Activated CD4-positive, alpha-beta T cell treated with anti-CD3 and anti-CD28 coated beads for 1 hour (primary cell): ENCODE measurements at regions not wholly inside any gene's neighbourhood (a gene's known extent, or its start where the extent isn't known, plus 50 kb on each side); places are given as distances from the start of the nearest gene placed in this dataset.
"Not testable (repeated sequence)": the region's sequence is repeated elsewhere in the genome, so short reads cannot be mapped to it uniquely, and the experiment has no call there.

Experiments used
- DNase-seq: peaks from one replicate; pipeline ENCODE4 v3.0.0-alpha.2; 2020

DNA sequence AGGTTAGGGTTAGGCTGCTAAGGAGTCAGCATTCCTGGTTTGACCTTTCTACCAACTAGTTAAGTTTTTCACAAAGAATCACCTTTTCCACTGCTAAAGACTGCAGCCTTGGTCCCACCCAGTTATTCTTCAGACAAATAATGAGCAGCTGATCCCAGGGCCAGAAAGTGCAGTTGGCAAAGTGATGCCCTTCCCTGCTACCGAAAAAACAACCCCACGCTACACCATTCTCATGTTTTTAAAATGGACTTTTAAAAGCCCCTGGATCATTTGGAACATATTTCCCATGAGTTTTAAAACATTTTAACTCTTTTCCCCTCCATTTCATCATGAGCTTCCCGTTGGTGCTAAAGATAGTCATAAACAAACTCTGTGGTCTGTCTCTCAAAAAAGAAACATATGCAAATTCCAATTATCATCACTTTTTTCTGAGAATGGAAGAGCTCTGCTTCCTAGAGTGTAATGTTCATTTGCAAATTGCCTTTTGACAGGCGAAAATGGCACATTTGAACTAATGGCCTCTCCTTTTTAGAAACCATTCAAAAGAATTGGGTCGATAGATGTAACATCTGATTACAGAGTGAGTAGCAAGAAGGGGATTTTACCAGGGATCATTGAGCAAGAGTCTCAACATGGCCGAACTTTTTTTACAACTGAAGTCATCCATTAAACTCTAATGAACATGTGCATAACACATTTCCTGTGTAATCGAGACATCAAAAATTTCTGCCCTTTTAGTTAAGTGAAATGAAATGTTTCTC is 129.3 kb upstream of the RAP1B start:
- DNase-seq = no peak

DNA sequence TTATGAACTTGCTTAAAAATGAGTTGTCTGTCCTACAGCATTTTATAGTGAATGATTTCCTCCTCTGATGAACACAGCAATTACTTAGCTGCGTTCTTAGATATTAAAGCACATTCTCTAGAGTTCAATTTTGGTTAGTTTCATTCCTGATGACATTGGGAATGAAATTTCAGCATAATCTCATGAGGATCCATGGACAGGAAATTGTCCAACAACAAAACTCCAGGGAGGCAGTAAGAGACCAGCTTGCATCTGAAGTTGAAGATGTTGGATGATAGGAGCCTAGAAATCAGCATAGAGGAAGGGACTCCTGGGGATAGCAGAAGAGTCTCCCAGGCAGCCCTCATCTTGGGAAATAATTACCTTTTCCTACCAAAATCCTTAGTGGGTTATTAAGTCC is 128.7 kb upstream of the RAP1B start:
- DNase-seq = no peak

DNA sequence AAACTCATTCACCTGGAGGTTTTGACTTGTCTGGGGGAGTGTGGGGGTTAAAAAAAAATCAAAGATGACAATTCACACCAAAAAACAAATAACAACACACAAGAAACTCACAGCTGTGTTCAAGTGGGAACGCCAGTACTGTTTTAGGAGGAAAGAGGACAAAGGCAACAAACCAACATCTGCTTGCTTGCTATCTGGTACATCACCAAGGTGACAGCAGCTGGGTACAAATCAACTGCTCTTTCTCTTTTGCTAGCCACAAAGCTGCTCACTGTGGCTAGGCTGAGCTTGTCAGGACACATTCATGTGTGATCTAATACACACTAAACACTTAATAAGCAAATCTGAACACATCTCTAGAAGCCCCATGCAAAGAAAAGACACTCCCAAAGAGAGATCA is 128.0 kb upstream of the RAP1B start:
- DNase-seq = no peak

DNA sequence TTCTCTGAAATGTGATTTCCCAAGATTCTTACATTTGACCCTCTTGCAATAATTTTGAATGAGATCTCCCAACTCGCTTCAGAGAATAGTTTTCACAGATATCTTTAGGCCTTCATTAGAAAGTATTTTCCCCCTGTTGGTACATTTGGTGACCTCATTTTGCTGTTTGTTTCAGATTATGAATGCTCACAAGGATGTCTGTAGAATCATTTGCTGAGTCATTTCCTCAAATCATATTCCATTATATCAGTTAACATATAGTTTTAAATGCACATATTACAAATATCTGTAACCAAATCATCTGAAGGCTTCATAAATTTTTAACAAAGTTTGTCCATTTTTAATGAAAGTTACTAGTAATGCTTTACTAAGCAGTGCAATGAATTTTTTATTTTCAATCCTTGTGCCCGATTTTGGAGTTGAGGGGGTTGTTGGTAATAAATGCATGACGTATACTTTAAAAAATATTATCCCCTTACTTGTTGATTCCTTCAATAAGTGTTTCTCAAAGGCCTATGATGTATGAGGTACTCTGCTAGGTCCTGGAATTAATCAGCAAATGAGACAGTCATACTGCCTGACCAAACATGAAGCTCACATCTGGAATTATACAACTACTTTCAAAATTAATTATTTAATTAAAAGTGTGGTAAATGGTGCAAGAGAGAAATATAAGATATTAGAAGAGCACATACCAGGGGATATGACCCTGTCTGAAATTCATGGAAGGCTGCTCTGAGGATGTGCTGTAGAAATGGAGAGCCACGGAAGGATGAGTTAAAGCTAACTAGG is 126.9 kb upstream of the RAP1B start:
- no peak for DNase-seq

DNA sequence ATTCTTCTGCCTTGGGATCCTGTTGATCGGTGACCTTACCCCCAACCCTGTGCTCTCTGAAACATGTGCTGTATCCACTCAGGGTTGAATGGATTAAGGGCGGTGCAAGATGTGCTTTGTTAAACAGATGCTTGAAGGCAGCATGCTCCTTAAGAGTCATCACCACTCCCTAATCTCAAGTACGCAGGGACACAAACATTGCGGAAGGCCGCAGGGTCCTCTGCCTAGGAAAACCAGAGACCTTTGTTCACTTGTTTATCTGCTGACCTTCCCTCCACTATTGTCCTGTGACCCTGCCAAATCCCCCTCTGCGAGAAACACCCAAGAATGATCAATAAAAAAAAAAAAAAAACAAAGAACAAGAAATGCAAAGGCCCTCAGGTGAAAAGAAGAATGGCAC is 126.1 kb upstream of the RAP1B start:
- DNase-seq = not testable (repeated sequence)

DNA sequence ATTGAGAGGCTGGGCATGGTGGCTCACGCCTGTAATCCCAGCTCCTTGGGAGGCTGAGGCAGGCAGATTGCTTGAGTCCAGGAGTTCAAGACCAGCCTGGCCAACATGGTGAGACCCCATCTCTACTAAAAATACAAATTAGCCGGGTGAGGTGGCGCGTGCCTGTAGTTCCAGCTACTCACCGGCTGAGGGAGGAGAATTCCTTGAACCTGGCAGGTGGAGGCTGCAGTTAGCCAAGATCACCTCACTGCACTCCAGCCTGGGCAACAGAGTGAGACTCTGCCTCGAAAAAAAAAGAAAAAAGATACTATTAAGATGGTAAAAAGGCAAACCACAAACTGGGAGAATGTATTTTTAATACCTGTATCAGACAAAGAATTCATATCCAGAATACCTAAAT is 124.2 kb upstream of the RAP1B start:
- DNase-seq = not testable (repeated sequence)

DNA sequence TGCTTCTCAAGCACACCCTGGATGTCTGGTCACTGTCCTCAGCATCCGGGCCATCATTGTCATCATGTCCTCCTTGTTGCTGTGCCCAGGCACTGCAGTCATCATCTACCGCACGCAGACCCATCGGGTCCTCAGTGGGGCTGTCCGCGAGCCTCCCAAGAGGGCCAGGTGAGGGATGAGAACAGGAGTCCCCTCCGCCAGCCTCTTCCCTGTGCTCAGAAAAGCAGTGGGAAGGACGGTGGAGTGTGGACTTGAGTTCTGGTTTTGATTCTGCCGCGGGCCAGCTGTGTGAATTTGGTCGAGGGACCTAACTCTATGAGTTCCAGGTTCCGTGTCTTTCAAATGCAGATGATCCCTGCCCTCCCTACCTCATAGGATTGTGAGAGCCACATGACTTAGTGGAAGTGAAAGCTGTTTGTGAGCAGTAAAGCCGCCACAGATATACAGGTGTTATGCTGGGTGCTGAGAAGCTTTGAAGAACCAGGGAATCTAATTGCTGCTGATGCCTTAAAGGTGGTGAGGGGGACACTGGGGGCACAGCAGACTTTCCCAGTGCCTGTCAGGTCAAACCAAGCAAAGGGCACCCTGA is 122.9 kb upstream of the RAP1B start:
- no peak for DNase-seq

DNA sequence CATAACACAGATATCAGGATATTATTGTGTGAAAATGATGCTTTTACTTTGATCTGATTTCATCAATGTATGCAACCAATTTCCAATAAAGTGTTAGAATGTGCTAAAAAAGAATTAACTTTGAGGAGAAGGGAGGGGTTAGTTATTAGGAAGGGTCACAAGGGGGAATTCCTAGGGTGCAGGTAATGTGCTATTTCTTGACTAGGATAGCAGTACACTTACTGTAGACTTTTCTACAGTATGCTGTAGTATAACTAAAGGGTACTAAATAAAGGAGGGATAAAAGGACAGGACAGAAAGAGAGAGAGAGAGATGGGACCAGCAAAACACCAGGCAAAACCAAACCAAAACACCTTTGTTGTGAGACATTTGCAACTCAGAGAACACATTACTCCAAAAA is 121.4 kb upstream of the RAP1B start:
- DNase-seq = no peak

DNA sequence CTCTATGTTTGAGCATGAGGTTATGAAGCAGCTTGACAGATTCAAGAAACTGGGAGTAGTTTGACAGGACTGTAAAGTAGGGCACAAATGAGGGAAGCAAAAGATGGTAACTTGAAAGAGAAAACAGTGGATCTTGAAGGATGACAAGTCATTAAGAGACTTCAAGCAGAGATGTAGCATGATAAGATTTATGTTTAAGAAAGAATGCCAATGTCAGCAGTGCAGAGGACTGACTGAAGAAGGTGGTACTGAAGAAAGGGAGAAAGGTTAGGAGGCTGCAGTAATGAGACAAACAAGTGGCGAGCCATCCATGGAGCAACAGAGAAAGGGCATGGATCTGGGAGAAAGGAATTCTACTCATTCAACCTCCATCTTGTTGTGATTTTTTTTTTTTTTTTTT is 120.2 kb upstream of the RAP1B start:
- DNase-seq = no peak

DNA sequence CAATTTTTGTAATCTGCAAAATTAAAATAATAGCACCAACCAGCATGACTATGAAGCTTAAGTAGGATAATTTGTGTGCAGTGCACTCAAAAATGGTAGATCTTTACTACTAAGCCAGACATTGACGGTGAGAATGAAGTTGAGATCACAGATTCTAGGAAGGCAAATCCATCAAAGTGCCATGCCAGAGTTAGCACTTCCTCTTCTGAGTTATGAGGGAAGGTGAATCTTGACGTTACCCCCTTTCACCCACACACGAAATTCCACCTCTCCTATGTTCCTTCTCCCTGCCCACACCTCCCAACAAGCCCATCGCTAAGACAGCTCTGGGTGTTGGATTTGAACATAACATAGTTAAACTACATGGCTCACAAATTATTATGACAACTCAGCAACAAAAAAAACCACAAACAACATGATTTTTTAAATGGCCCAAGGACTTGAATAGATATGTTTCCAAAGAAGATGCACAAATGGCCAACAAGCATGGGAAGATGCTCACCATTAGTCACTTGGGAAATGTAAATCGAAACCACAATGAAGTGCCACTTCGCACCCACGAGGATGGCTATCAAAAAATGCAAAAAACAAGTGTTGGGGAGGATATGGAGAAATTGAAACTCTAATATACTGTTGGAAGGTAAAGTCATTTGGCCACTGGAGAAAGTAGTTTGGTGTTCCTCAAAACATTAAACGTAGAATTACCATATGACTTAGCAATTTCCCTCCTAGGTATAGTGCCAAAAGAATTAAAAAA is 119.3 kb upstream of the RAP1B start:
- no peak for DNase-seq

DNA sequence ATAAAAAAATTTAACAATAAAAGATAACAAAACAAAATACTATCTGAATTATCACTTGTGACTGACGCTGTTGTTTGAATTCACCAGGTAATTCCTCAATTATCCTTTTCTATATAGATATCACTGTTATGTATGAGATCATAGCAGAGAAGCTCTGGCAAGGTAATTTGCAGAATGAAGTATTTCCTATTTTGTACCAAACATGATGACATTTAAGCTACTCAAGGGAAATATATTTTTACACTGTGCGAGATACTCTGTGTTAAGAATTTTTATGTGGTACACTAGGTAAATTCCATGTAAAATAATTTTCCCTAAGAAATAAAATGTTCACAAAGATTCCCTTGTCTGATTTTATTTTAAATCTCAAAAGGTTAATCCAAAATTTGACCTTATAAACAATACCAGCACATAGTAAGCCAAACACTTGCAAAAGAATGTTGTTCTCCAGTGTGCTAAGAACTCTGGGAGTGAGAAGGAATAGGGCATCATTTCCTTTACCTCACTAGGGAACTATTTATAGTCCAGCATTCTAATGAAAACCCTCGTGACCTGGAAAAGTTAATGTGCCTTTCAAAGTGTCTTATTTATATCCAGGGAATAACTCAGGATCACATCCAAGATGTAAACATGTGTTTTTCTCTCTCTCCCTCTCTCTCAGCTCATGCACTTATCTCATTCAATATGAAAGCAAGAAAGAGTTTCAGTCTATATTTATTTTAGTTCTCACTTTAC is 115.2 kb upstream of the RAP1B start:
- no peak for DNase-seq

DNA sequence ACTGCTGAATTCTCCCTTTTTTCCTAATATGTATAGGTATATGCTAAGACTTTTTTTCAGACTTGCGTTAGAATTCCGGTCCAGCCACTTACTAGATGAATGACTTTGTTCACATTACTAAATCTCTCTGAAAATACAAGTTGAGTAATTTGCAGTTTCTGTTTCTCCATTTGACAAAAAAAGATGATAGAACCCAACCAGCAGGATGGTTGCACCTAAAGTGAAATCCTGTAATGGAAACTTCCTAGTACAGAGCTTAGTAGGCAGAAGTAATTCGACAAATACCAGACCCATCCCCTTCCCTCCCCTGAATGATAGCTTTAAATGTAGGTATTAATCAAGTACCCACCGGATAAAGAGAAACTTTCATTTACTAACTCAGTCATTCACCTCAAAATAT is 113.6 kb upstream of the RAP1B start:
- DNase-seq = no peak

DNA sequence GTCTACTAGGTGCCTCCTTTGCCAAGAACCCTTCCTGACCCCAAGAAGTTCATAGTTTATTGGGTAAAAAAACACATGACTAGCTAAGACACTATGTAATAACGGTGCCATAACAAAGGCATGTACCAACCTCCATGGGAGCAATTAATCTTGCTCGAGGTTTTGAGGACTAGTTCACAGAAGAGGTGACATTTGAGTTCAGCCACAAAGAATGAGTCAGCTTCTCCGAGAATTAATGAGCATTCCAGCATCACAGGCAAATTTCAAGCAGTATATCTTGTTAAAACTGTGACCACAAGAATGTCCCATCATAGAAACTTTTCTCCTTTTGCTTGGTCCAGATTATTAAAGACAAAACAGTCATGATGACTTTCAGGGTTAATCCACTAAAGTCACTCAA is 113.0 kb upstream of the RAP1B start:
- DNase-seq = no peak

DNA sequence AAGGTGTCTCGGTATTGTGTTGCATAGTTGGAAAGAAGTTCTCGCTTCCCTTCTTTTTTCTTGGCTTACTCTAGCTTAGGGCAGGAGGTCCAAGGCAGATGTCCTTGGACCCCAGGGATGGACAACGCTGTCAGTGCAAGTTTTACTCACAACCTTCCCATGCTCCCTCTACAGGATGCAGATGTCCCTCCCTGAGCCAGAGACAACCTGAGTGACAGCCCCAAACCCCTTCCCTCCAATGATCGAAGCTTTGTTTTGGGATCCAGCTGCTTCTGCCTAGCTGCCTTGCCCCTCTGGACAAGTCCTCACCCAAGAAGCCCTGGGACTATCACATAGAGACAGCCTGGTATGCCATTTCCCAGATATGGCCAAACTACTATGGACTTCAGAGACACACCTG is 112.0 kb upstream of the RAP1B start:
- no peak for DNase-seq

DNA sequence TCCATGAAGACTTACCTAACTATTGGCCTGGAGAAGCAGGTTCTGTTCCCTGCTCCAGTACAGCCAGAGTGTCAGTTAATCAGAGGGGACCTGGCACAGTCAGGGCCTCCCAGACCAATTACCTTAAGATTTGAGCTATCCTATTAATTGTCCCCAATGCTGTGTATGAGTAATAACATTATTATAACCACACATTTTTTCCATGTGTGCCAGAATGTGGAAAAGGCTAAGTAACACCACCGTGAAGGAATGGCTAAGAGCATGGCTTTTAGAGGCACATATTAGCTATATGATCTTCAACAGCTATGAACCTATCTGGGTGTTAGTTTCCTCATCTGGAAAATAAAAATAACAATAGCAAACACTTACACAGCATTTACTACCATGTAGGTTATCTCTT is 111.1 kb upstream of the RAP1B start:
- DNase-seq = no peak

DNA sequence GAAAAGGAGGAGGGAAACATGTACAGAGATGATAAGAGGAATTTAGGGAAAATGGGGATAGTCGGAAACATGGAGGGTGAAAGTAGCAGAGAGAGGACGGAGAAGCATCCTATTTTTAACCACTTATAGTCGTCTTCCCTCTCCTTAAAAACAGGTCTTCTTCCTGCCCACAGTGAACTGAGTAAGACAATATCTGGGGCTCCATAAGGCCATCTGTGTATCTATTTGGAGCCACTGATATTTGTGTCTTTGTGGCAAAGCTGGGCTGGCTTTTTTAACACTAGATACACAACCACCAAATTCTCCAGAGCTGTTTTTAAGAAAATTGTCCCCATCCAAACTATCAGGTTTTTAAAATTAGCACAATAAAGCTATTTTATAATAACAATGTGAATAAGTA is 109.5 kb upstream of the RAP1B start:
- DNase-seq = no peak

DNA sequence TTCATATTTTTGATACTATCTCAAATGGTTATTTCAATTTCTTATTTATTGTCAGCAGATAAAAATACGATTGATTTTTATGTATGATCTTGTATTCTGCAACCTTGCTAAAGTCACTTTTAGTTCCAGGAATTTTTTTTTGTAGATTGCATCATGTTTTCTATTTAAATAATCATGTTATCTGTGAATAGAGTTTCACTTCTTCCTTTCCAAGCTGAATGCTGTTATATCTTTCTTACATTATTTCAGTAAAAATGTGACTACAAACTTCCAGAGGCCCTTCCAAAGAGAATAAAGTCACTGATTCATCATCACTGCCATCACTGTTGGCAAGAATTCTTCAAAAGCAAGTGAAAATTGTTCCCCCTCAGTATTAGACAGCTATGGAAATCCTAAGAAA is 104.7 kb upstream of the RAP1B start:
- DNase-seq = no peak

DNA sequence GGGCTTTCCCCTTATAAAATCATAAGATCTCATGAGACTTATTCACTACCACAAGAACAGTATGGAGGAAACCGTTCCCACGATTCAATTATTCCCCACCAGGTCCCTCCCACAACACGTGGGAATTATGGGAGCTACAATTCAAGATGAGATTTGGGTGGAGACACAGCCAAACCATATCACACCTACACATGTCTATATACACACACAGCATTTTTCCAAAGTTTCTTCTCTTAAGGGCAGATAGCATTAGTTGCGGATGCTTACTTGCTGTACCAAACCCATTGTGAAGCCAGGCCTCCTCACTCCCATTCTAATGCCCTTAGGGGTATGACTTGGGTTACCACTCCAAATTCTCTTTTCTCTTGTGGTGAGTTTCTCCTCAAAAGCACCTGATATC is 104.1 kb upstream of the RAP1B start:
- no peak for DNase-seq

DNA sequence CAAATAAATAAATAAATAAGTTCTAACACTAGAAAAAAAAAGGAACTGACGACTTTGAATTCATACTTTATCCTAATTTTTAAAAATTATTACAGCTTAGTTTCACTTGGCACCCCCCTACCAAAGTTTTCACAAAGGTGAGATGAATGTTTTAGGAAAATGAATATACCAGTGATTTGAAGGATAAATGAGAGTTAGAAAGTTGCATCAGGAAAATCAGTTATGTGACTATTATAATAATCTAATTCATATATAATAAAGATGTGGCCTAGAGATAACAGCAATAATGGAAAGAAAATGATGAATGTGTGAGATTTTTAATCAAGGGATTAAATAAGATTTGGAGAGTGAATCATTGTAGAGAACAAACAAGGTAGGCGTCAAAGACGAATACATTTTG is 103.0 kb upstream of the RAP1B start:
- DNase-seq = no peak

DNA sequence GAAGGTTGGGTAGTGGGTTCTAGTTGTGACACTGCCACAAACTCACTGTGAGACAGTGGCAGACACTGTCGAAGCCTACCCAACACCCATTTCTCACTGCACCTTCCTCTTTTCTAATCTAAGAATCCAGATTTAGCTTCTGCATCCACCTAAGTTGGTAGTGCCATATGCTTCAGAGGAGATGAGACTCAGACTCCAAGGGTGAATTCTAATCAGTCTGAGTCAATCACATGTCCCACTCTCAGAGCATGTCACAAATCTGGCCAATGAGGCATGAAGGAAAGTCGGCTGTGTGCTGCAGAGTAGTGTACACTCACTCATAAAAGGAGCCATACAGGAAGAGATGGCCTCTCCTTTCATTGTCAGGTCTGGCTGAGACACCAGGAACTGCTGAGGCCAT is 102.1 kb upstream of the RAP1B start:
- no peak for DNase-seq

DNA sequence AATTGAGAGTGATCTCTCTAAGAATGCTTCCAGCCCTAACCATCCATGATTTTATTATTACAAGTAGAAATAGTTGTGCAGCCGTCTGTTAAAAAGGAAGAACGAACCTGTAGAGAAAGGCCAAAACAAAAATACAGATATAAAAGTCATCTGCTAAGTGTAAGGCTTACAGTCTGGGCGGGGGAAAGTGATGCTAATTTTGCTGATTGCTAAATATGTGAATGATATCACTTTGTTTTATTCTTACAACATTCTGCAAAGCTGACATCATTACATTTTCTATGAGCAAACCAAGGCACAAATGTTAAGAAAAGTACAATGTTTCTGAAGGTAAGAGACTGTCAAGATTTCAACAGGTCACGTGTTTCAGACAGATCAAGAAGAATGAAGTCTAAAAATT is 101.5 kb upstream of the RAP1B start:
- DNase-seq = no peak

DNA sequence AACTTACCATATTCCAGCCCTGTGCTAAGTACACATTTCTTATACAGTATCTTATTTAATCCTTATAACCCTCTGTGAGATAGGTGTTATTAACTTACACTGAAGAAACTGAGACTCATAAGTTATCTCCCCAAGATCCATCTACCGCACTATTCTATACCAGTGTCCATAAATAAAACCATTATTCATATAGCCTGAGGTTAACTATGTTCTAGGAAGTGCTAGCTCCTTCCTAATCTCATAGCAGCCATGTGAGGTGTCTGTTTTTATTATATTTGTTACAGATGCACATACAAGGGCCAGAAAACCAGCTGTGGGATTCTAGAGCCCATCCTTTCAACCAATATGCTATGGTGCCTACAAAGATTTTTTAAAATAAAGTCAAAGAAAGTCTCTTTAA is 100.3 kb upstream of the RAP1B start:
- DNase-seq = no peak
